MM.1S (cell line): ENCODE measurements at regions not wholly inside any gene's neighbourhood (a gene's known extent, or its start where the extent isn't known, plus 50 kb on each side); places are given as distances from the start of the nearest gene placed in this dataset.

Experiments
- DNase-seq: peaks from one replicate; pipeline ENCODE4 v3.0.0-alpha.2; 2015
- H2AFZ ChIP-seq: fragments of 300-600 bp; sonication (generic); 2 replicates; pipeline ENCODE4 v1.6.0; 2016; ENCODE audit warnings: antibody characterized with exemption, low read length
- H3F3A ChIP-seq: fragments of 300-600 bp; sonication (generic); 2 replicates; pipeline ENCODE4 v1.6.1; 2016; ENCODE audit warnings: mild to moderate bottlenecking, antibody characterized with exemption, low read length, moderate library complexity, mixed read lengths; ENCODE audit not compliant: insufficient read depth
- H3K27ac ChIP-seq: fragments of 300-600 bp; sonication (generic); 2 replicates; pipeline ENCODE4 v1.5.1; 2016; ENCODE audit warnings: mild to moderate bottlenecking, low read length
- H3K27me3 ChIP-seq: fragments of 300-600 bp; sonication (generic); replicated peaks from 2 replicates; pipeline ENCODE4 v1.6.0; 2016; ENCODE audit warnings: low read length; ENCODE audit not compliant: insufficient read depth
- H3K36me3 ChIP-seq: fragments of 300-600 bp; sonication (generic); replicated peaks from 2 replicates; pipeline ENCODE4 v1.6.1; 2016; ENCODE audit warnings: mild to moderate bottlenecking, low read length, mixed read lengths; ENCODE audit not compliant: insufficient read depth
- H3K4me1 ChIP-seq: fragments of 300-600 bp; sonication (generic); 2 replicates; pipeline ENCODE4 v1.6.1; 2016; ENCODE audit warnings: low read length, mixed read lengths
- H3K4me2 ChIP-seq: fragments of 300-600 bp; sonication (generic); 2 replicates; pipeline ENCODE4 v1.6.0; 2016; ENCODE audit warnings: low read depth, low read length
- H3K4me3 ChIP-seq: fragments of 300-600 bp; sonication (generic); 2 replicates; pipeline ENCODE4 v1.5.1; 2016; ENCODE audit warnings: low read length, mixed read lengths
- H3K79me2 ChIP-seq: fragments of 300-600 bp; sonication (generic); 2 replicates; pipeline ENCODE4 v1.6.1; 2016; ENCODE audit warnings: mixed run types, low read length, mixed read lengths
- H3K9ac ChIP-seq: fragments of 300-600 bp; sonication (generic); 2 replicates; pipeline ENCODE4 v1.6.1; 2016; ENCODE audit warnings: low read length, mixed read lengths
- H3K9me2 ChIP-seq: fragments of 300-600 bp; sonication (generic); replicated peaks from 2 replicates; pipeline ENCODE4 v1.6.1; 2016; ENCODE audit warnings: mild to moderate bottlenecking, low read length, mixed read lengths; ENCODE audit not compliant: insufficient read depth
- H3K9me3 ChIP-seq: fragments of 300-600 bp; sonication (generic); replicated peaks from 2 replicates; pipeline ENCODE4 v1.6.1; 2016; ENCODE audit warnings: mild to moderate bottlenecking, low read length, mixed read lengths; ENCODE audit not compliant: insufficient read depth
- H4K20me1 ChIP-seq: fragments of 300-600 bp; sonication (generic); 2 replicates; pipeline ENCODE4 v1.6.1; 2016; ENCODE audit warnings: mild to moderate bottlenecking, low read length, moderate library complexity, mixed read lengths; ENCODE audit not compliant: insufficient read depth
- EZH2 ChIP-seq: fragments of 300-600 bp; sonication (generic); optimal IDR thresholded peaks from 2 replicates; pipeline ENCODE3; 2017; ENCODE audit warnings: low read depth, mild to moderate bottlenecking, antibody characterized with exemption, low read length, mixed read lengths
- EZH2phosphoT487 ChIP-seq: fragments of 300-600 bp; sonication (generic); IDR thresholded peaks from 2 replicates; pipeline ENCODE4 v1.6.1; 2018; ENCODE audit warnings: antibody characterized with exemption, low read length
- TF ChIP-seq, protein P1 (sequence below): fragments of 300-600 bp; sonication (generic); IDR thresholded peaks from 2 replicates; pipeline ENCODE4 v1.5.1; 2016; ENCODE audit warnings: antibody characterized with exemption, low read length, mixed read lengths

DNA sequence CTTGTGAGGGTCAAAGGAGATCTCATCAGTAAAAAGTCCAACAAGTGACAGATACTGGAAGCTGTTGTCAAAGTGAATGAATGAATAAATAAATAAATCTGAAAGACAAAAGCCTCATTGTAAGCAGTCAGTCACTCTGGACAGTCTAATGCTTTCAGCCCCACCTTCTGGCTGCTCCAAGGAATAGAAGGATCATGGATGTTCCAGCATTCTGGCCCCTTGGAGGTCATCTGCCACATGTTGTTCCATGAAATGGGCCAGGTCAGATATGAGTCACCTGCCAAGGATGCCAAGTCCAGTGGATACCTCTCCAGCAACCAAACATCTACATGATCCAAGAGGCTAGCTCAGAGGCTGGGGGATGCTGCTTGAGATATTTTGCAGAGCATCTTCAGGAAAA is 185.6 kb downstream of the BMP7 start:
- Histone ChIP-seq H4K20me1 (no peaks in the 10 kb centered on the region), H3K9ac (no peak overlapping the region), H2AFZ (no peak overlapping the region), H3K79me2 (no peaks in the 10 kb centered on the region), H3F3A (no peaks in the 10 kb centered on the region), H3K36me3 (no peaks in the 10 kb centered on the region), H3K27ac (no peak overlapping the region), H3K27me3 (peaks cover 25% of the 10 kb centered on the region), H3K9me3 (no peaks in the 10 kb centered on the region), H3K9me2 (no peaks in the 10 kb centered on the region), H3K4me1 (no peaks in the 10 kb centered on the region), H3K4me2 (no peak overlapping the region), H3K4me3 (no peak overlapping the region)
- no peak for DNase-seq
- TF ChIP-seq EZH2 = no peak
- TF ChIP-seq EZH2phosphoT487 = no peak
- TF ChIP-seq, protein P1, sequence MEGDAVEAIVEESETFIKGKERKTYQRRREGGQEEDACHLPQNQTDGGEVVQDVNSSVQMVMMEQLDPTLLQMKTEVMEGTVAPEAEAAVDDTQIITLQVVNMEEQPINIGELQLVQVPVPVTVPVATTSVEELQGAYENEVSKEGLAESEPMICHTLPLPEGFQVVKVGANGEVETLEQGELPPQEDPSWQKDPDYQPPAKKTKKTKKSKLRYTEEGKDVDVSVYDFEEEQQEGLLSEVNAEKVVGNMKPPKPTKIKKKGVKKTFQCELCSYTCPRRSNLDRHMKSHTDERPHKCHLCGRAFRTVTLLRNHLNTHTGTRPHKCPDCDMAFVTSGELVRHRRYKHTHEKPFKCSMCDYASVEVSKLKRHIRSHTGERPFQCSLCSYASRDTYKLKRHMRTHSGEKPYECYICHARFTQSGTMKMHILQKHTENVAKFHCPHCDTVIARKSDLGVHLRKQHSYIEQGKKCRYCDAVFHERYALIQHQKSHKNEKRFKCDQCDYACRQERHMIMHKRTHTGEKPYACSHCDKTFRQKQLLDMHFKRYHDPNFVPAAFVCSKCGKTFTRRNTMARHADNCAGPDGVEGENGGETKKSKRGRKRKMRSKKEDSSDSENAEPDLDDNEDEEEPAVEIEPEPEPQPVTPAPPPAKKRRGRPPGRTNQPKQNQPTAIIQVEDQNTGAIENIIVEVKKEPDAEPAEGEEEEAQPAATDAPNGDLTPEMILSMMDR = no peak

DNA sequence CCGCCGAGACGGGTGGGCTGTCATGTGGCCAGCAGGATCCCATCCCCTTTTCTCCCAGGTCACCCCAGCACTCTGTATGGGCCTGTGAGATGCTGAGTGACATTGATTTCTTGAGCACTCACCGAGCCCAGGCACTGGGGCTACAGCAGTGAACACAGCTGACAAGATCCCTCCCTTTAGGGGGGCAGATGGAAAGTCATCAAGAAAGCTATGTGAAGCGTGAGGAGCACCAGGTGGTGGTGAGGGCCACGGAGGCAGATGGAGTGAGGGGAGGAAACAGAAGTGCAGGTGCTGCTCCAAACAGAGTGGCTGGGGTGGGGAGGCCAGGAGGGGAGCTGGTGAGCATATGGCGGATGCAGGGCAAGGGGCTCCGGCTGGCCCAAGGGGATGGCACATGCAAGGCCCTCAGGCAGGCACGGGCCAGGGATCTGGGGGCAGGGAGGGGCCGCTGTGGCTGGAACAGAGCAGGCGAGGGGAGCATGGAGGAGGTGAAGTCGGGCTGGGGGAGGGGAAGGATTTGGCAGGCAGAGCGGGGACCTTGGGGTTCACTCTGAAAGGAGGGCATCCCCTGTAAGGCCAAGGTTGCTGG is 184.0 kb downstream of the BMP7 start:
- no peak overlapping the region for H2AFZ ChIP-seq
- TF ChIP-seq EZH2 = no peak
- no peak for TF ChIP-seq EZH2phosphoT487
- TF ChIP-seq, protein P1 = no peak
- H4K20me1 ChIP-seq = no peaks in the 10 kb centered on the region
- no peaks in the 10 kb centered on the region for H3K9me3 ChIP-seq
- H3K4me1 ChIP-seq = no peaks in the 10 kb centered on the region
- no peaks in the 10 kb centered on the region for H3K9me2 ChIP-seq
- no peak overlapping the region for H3K9ac ChIP-seq
- no peaks in the 10 kb centered on the region for H3F3A ChIP-seq
- H3K27me3 ChIP-seq = peaks cover 28% of the 10 kb centered on the region
- no peak for DNase-seq
- no peaks in the 10 kb centered on the region for H3K79me2 ChIP-seq
- no peak overlapping the region for H3K4me2 ChIP-seq
- H3K27ac ChIP-seq = no peak overlapping the region
- no peak overlapping the region for H3K4me3 ChIP-seq
- no peaks in the 10 kb centered on the region for H3K36me3 ChIP-seq

DNA sequence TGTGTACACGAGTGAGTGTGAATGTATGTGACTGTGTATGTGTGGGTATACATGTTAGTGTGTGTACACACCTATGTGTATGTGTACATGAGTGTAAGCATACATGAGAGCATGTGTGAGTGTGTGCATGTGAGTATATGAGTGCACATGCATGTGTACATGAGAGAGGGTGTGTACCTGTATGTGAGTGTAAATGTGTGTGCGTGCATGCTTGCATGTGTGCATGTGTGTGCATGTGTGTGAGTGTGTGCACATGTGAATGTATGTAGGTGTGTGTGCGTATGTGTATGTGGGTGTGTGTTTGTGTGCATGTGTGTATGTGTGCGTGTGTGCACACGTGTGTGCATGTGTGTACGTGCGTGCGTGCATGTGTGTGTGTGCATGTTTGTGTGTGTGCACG is 183.4 kb downstream of the BMP7 start:
- H3K9me3 ChIP-seq = no peaks in the 10 kb centered on the region
- H2AFZ ChIP-seq = no peak overlapping the region
- H3K36me3 ChIP-seq = no peaks in the 10 kb centered on the region
- no peak overlapping the region for H3K4me2 ChIP-seq
- peaks cover 29% of the 10 kb centered on the region for H3K27me3 ChIP-seq
- H3K4me1 ChIP-seq = no peaks in the 10 kb centered on the region
- H3K79me2 ChIP-seq = no peaks in the 10 kb centered on the region
- no peak for TF ChIP-seq EZH2phosphoT487
- TF ChIP-seq, protein P1 = no peak
- TF ChIP-seq EZH2 = no peak
- DNase-seq = no peak
- H4K20me1 ChIP-seq = no peaks in the 10 kb centered on the region
- no peaks in the 10 kb centered on the region for H3K9me2 ChIP-seq
- H3K9ac ChIP-seq = no peak overlapping the region
- H3K4me3 ChIP-seq = no peak overlapping the region
- no peaks in the 10 kb centered on the region for H3F3A ChIP-seq
- H3K27ac ChIP-seq = no peak overlapping the region
